Neural cell (in vitro differentiated cells): ENCODE measurements at regions not wholly inside any gene's neighbourhood (a gene's known extent, or its start where the extent isn't known, plus 50 kb on each side); places are given as distances from the start of the nearest gene placed in this dataset.

Experiments
- H2AFZ ChIP-seq: fragments of 200-600, 300-800 bp; sonication (generic), shearing (Covaris generic); 2 replicates; pipeline ENCODE4 v1.6.0; 2014; ENCODE audit warnings: low read depth, mild to moderate bottlenecking, antibody characterized with exemption, low read length, moderate library complexity
- H3F3A ChIP-seq: fragments of 200-600 bp; shearing (Covaris generic); 2 replicates; pipeline ENCODE4 v1.6.1; 2016; ENCODE audit warnings: mild to moderate bottlenecking, moderate library complexity, mixed read lengths, antibody characterized with exemption, low read length; ENCODE audit not compliant: insufficient read depth, poor library complexity, severe bottlenecking
- H3K27ac ChIP-seq: fragments of 200-600, 300-800 bp; sonication (generic), shearing (Covaris generic); 2 replicates; pipeline ENCODE4 v1.5.1; 2014; ENCODE audit warnings: mild to moderate bottlenecking, low read length, moderate library complexity
- H3K27me3 ChIP-seq: fragments of 300-800, 200-600 bp; sonication (generic), shearing (Covaris generic); 2 replicates; pipeline ENCODE4 v1.6.0; 2014; ENCODE audit warnings: mild to moderate bottlenecking, low read depth, low read length, moderate library complexity; ENCODE audit not compliant: insufficient read depth
- H3K36me3 ChIP-seq: fragments of 300-800, 200-600 bp; sonication (generic), shearing (Covaris generic); 2 replicates; pipeline ENCODE4 v1.5.1; 2014; ENCODE audit warnings: mild to moderate bottlenecking, antibody characterized with exemption, low read length, moderate library complexity; ENCODE audit not compliant: insufficient read depth
- H3K4me2 ChIP-seq: fragments of 300-800, 200-600 bp; sonication (generic), shearing (Covaris generic); 2 replicates; pipeline ENCODE4 v1.6.0; 2014; ENCODE audit warnings: mild to moderate bottlenecking, low read length
- H3K4me3 ChIP-seq: fragments of 300-800, 200-600 bp; sonication (generic), shearing (Covaris generic); 2 replicates; pipeline ENCODE4 v1.5.1; 2014; ENCODE audit warnings: mild to moderate bottlenecking, low read length, moderate library complexity
- H3K79me2 ChIP-seq: fragments of 200-600 bp; shearing (Covaris generic); replicated peaks from 2 replicates; pipeline ENCODE4 v1.6.0; 2014; ENCODE audit warnings: mild to moderate bottlenecking, low read length, moderate library complexity; ENCODE audit not compliant: insufficient read depth
- H3K9ac ChIP-seq: fragments of 300-800, 200-600 bp; sonication (generic), shearing (Covaris generic); 2 replicates; pipeline ENCODE4 v1.6.1; 2016; ENCODE audit warnings: mild to moderate bottlenecking, low read length, mixed read lengths
- H3K9me2 ChIP-seq: fragments of 200-600 bp; shearing (Covaris generic); 2 replicates; pipeline ENCODE4 v1.6.1; 2016; ENCODE audit warnings: mild to moderate bottlenecking, low read length, mixed read lengths; ENCODE audit not compliant: insufficient read depth
- H3K9me3 ChIP-seq: fragments of 200-600, 300-800 bp; sonication (generic), shearing (Covaris generic); 2 replicates; pipeline ENCODE4 v1.6.1; 2016; ENCODE audit warnings: mild to moderate bottlenecking, mixed run types, low read length, moderate library complexity, mixed read lengths
- H4K20me1 ChIP-seq: fragments of 200-600 bp; shearing (Covaris generic); 2 replicates; pipeline ENCODE4 v1.6.1; 2016; ENCODE audit warnings: mild to moderate bottlenecking, mixed run types; ENCODE audit not compliant: insufficient read depth
- CTCF ChIP-seq: fragments of 450-650 bp; IDR thresholded peaks from 2 replicates; pipeline ENCODE4 v1.5.1; 2014; ENCODE audit warnings: antibody characterized with exemption, mild to moderate bottlenecking, moderate library complexity; ENCODE audit not compliant: poor library complexity, severe bottlenecking
- EP300 ChIP-seq: fragments of 450-650 bp; conservative IDR thresholded peaks from 2 replicates; pipeline ENCODE4 v1.6.1; 2014; ENCODE audit warnings: antibody characterized with exemption, mild to moderate bottlenecking, moderate library complexity; ENCODE audit not compliant: poor library complexity, severe bottlenecking
- EZH2 ChIP-seq: fragments of 200-600, 300-800 bp; shearing (Covaris generic), sonication (generic); IDR thresholded peaks from 2 replicates; pipeline ENCODE4 v1.6.1; 2014; ENCODE audit warnings: antibody characterized with exemption, low read length, borderline replicate concordance, mild to moderate bottlenecking; ENCODE audit not compliant: insufficient read depth, poor library complexity, severe bottlenecking
- MXI1 ChIP-seq: fragments of 450-650 bp; conservative IDR thresholded peaks from 2 replicates; pipeline ENCODE4 v1.6.1; 2014; ENCODE audit warnings: antibody characterized with exemption, mild to moderate bottlenecking; ENCODE audit not compliant: poor library complexity, severe bottlenecking
- POLR2AphosphoS5 ChIP-seq: IDR thresholded peaks from 2 replicates; pipeline ENCODE4 v1.6.1; 2012
- RAD21 ChIP-seq: fragments of 450-650 bp; conservative IDR thresholded peaks from 2 replicates; pipeline ENCODE4 v1.6.1; 2014; ENCODE audit warnings: antibody characterized with exemption, mild to moderate bottlenecking, moderate library complexity
- REST ChIP-seq: IDR thresholded peaks from 2 replicates; pipeline ENCODE4 v1.6.1; 2012; ENCODE audit warnings: borderline replicate concordance
- SMC3 ChIP-seq: fragments of 450-650 bp; conservative IDR thresholded peaks from 2 replicates; pipeline ENCODE4 v1.6.1; 2014; ENCODE audit warnings: antibody characterized with exemption, mild to moderate bottlenecking, moderate library complexity; ENCODE audit not compliant: poor library complexity
- TAF1 ChIP-seq: IDR thresholded peaks from 2 replicates; pipeline ENCODE4 v1.6.1; 2012; ENCODE audit warnings: low read depth

- Histone ChIP-seq H3F3A (no peaks in the 10 kb centered on the region), H2AFZ (no peak overlapping the region), H3K4me3 (no peak overlapping the region), H3K4me2 (no peak overlapping the region), H4K20me1 (no peaks in the 10 kb centered on the region), H3K27me3 (no peaks in the 10 kb centered on the region), H3K27ac (no peak overlapping the region), H3K9me2 (no peaks in the 10 kb centered on the region), H3K79me2 (no peaks in the 10 kb centered on the region), H3K9me3 (no peaks in the 10 kb centered on the region), H3K9ac (no peak overlapping the region), H3K36me3 (no peaks in the 10 kb centered on the region)
- TF ChIP-seq MXI1 (no peak), REST (no peak)
Measured at GRCh38 chr2:18265614-18266586, 294.6 kb downstream of the RDH14 start.

- Histone ChIP-seq H3K4me2 (no peak overlapping the region), H3K27ac (no peak overlapping the region), H4K20me1 (no peaks in the 10 kb centered on the region), H2AFZ (no peak overlapping the region), H3K36me3 (no peaks in the 10 kb centered on the region), H3K9me2 (no peaks in the 10 kb centered on the region), H3K9ac (no peak overlapping the region), H3F3A (no peaks in the 10 kb centered on the region), H3K4me3 (no peak overlapping the region), H3K9me3 (no peaks in the 10 kb centered on the region), H3K27me3 (no peaks in the 10 kb centered on the region), H3K79me2 (no peaks in the 10 kb centered on the region)
- TF ChIP-seq RAD21 (no peak), POLR2AphosphoS5 (no peak), REST (no peak), EP300 (no peak), EZH2 (no peak), CTCF (no peak), MXI1 (no peak), SMC3 (no peak), TAF1 (no peak)
Measured at GRCh38 chr2:18262601-18263000, 297.9 kb downstream of the RDH14 start.
